ENCODE measurements at regions not wholly inside any gene's neighbourhood (a gene's known extent, or its start where the extent isn't known, plus 50 kb on each side); places are given as distances from the start of the nearest gene placed in this dataset.

- TF ChIP-seq REST (IDR thresholded peaks at IDR 0.05; ENCODE audit: insufficient read depth in 1 of 2, low read depth in 2 of 2, low read length in 1 of 2): no peak
- no peak for TF ChIP-seq SIN3A (IDR thresholded peaks at IDR 0.05; ENCODE audit: borderline replicate concordance, insufficient read depth, low read depth, low read length)
- no peak for TF ChIP-seq POLR2AphosphoS5 (IDR thresholded peaks at IDR 0.05; ENCODE audit: low read depth, low read length)
- TF ChIP-seq TCF7L2 (IDR thresholded peaks at IDR 0.05; ENCODE audit: low read depth, low read length): no peak
- TF ChIP-seq CTCF (IDR thresholded peaks at IDR 0.05): no peak
- Histone ChIP-seq H3K27me3 (ENCODE audit: control insufficient read depth, insufficient read depth, low read length) (no peaks in the 10 kb centered on the region), H3K4me1 (ENCODE audit: control insufficient read depth, insufficient read depth, low read length) (0 out of 2 replicates have a peak, but pooled peaks cover 3% of the 10 kb centered on the region), H3K36me3 (ENCODE audit: control insufficient read depth, insufficient read depth, low read length) (no peaks in the 10 kb centered on the region), H3K27ac (ENCODE audit: low read length) (no peak overlapping the region), H3K4me3 (ENCODE audit: low read depth in 2 of 2, low read length in 2 of 2) (no peak overlapping the region), H3K9me3 (ENCODE audit: control insufficient read depth, insufficient read depth, low read depth, low read length) (no peaks in the 10 kb centered on the region)
- DNase-seq (ENCODE audit: low read depth, low spot score) (no peak), ATAC-seq (no peak)
- ChIA-PET POLR2A (interaction anchor here (0.6 kb wide), 1 partner anchor 221 kb away, joined by 4 read pairs; no protein-coding TSS in a partner anchor), CTCF (no interaction called here)
- in situ Hi-C loops (cut with HindIII; ENCODE audit: low pct_unique_long_range_greater_than_20kb, low sequenced_read_pairs): no loop called here
- BruUV-seq (replicated peaks): no TSS peak
- intact Hi-C loops (cut with micrococcal nuclease; ENCODE audit: unreplicated experiment): no loop called here
Observed at GRCh38 chr4:153087671-153088194, 116.5 kb upstream of the TRIM2 start.

- BruUV-seq (replicated peaks): no TSS peak
- no peaks in the 10 kb centered on the region for H3K4me1 ChIP-seq (ENCODE audit: control insufficient read depth, insufficient read depth, low read length)
- no peaks in the 10 kb centered on the region for H3K9me3 ChIP-seq (ENCODE audit: control insufficient read depth, insufficient read depth, low read depth, low read length)
- in situ Hi-C loops (cut with HindIII; ENCODE audit: low pct_unique_long_range_greater_than_20kb, low sequenced_read_pairs) (no loop called here), intact Hi-C loops (cut with micrococcal nuclease; ENCODE audit: unreplicated experiment) (no loop called here)
- ATAC-seq: no peak
- TF ChIP-seq SIN3A (IDR thresholded peaks at IDR 0.05; ENCODE audit: borderline replicate concordance, insufficient read depth, low read depth, low read length) (no peak), TCF7L2 (IDR thresholded peaks at IDR 0.05; ENCODE audit: low read depth, low read length) (no peak), REST (IDR thresholded peaks at IDR 0.05; ENCODE audit: insufficient read depth in 1 of 2, low read depth in 2 of 2, low read length in 1 of 2) (no peak), CTCF (IDR thresholded peaks at IDR 0.05) (no peak), POLR2AphosphoS5 (IDR thresholded peaks at IDR 0.05; ENCODE audit: low read depth, low read length) (no peak)
- no peak overlapping the region for H3K4me3 ChIP-seq (ENCODE audit: low read depth in 2 of 2, low read length in 2 of 2)
- no peaks in the 10 kb centered on the region for H3K36me3 ChIP-seq (ENCODE audit: control insufficient read depth, insufficient read depth, low read length)
- ChIA-PET CTCF (no interaction called here), POLR2A (no interaction called here)
- H3K27me3 ChIP-seq (ENCODE audit: control insufficient read depth, insufficient read depth, low read length): no peaks in the 10 kb centered on the region
- DNase-seq (ENCODE audit: low read depth, low spot score): no peak
- H3K27ac ChIP-seq (ENCODE audit: low read length): no peak overlapping the region
Observed at GRCh38 chr4:153089742-153090141, 114.5 kb upstream of the TRIM2 start.

Data from Panc1 (cell line).